HCT116 (cell line): ENCODE measurements at regions not wholly inside any gene's neighbourhood (a gene's known extent, or its start where the extent isn't known, plus 50 kb on each side); places are given as distances from the start of the nearest gene placed in this dataset.

Source experiments
- ATAC-seq: fragments of 200-7000 bp; cut with Tn5 transposase; 2 replicates; pipeline ENCODE4 v1.9.1; 2020; ENCODE audit warnings: mild to moderate bottlenecking, moderate library complexity
- BruUV-seq: library from RNA; stranded (reverse); fragments of 400-500 nt; replicated peaks from 2 replicates; lab custom pipeline; 2021; lab: Mats Ljungman, UMichigan
- CTCF ChIA-PET: fragments of 300-600 bp; sonication (Branson Sonifier 250); formaldehyde crosslinking; loops from one replicate; lab custom pipeline; 2021; ENCODE audit warnings: antibody characterized with exemption; lab: Charles Lee
- POLR2A ChIA-PET: fragments of 300-600, 350-600 bp; sonication (Branson Sonifier 250); formaldehyde crosslinking; loops from one replicate; lab custom pipeline; 2021; ENCODE audit warnings: antibody characterized with exemption; lab: Charles Lee
- RAD21 ChIA-PET, 2 experiments: fragments of 300-600 bp; sonication (Branson Sonifier 250); formaldehyde crosslinking; loops; one replicate each; lab custom pipeline; 2023; ENCODE audit warnings: low total read pairs in 2 of 2; ENCODE audit not compliant: uncharacterized antibody in 2 of 2, unreplicated experiment in 2 of 2, low non-redundant PET in 1 of 2; lab: Charles Lee
- DNase-seq: peaks from one replicate; pipeline ENCODE4 v3.0.0-alpha.2; 2010; ENCODE audit warnings: low read depth, low spot score
- H2AFZ ChIP-seq: fragments of 200-600 bp; shearing (Covaris generic), sonication (generic); 2 replicates; pipeline ENCODE4 v1.6.1; 2017; ENCODE audit warnings: low read depth, mixed run types, mixed read lengths, antibody characterized with exemption, low read length; ENCODE audit not compliant: poor library complexity, severe bottlenecking
- H3K27ac ChIP-seq: 2 replicates; pipeline ENCODE4 v1.5.1; 2012; ENCODE audit warnings: low read depth, low read length
- H3K27me3 ChIP-seq: fragments of 200-600 bp; sonication (generic); 2 replicates; pipeline ENCODE4 v1.6.1; 2016; ENCODE audit warnings: mixed run types, low read length, mixed read lengths; ENCODE audit not compliant: insufficient read depth
- H3K36me3 ChIP-seq, 2 experiments: fragments of 200-500 bp in 1 of 2; fragments of 200-600 bp in 1 of 2; sonication (Bioruptor generic) in 1 of 2; sonication (generic) in 1 of 2; 2 replicates each; pipeline versions ENCODE4 v1.5.1 to v1.6.1; 2014 to 2016; ENCODE audit warnings: low read length in 2 of 2, inconsistent platforms in 1 of 2, mixed read lengths in 1 of 2, mixed run types in 1 of 2; ENCODE audit not compliant: insufficient read depth in 2 of 2, control insufficient read depth in 1 of 2
- H3K4me1 ChIP-seq, 2 experiments: fragments of 200-600 bp in 1 of 2; sonication (generic) in 1 of 2; 2 replicates each; pipeline versions ENCODE4 v1.5.1 to v1.6.1; 2012 to 2017; ENCODE audit warnings: low read length in 2 of 2, inconsistent platforms in 1 of 2, mild to moderate bottlenecking in 1 of 2, mixed read lengths in 1 of 2, mixed run types in 1 of 2, moderate library complexity in 1 of 2; ENCODE audit not compliant: insufficient read depth in 2 of 2, control insufficient read depth in 1 of 2
- H3K4me2 ChIP-seq: fragments of 200-600 bp; sonication (generic); 2 replicates; pipeline ENCODE4 v1.6.1; 2017; ENCODE audit warnings: mixed run types, low read length, mixed read lengths
- H3K4me3 ChIP-seq, 2 experiments: fragments of 200-600 bp in 1 of 2; sonication (generic) in 1 of 2; replicated peaks in 1 of 2; 2 replicates each; pipeline ENCODE4 v1.5.1; 2011 to 2016; ENCODE audit warnings: low read length in 2 of 2, control low read depth in 1 of 2, low read depth in 1 of 2, mild to moderate bottlenecking in 1 of 2, mixed read lengths in 1 of 2, mixed run types in 1 of 2
- H3K79me2 ChIP-seq: fragments of 200-600 bp; sonication (generic); 2 replicates; pipeline ENCODE4 v1.6.1; 2017; ENCODE audit warnings: mild to moderate bottlenecking, mixed run types, low read length, moderate library complexity, mixed read lengths; ENCODE audit not compliant: insufficient read depth
- H3K9ac ChIP-seq: fragments of 200-600 bp; sonication (generic); 2 replicates; pipeline ENCODE4 v1.6.1; 2016; ENCODE audit warnings: low read length, mixed read lengths
- H3K9me2 ChIP-seq: fragments of 200-600 bp; sonication (generic), shearing (Covaris generic); 2 replicates; pipeline ENCODE4 v1.6.1; 2017; ENCODE audit warnings: mixed run types, mild to moderate bottlenecking, moderate library complexity; ENCODE audit not compliant: insufficient read depth
- H3K9me3 ChIP-seq, 2 experiments: fragments of 200-500 bp in 1 of 2; fragments of 200-600 bp in 1 of 2; sonication (Bioruptor generic) in 1 of 2; sonication (generic) in 1 of 2; 2 replicates each; pipeline ENCODE4 v1.6.1; 2014 to 2017; ENCODE audit warnings: low read length in 2 of 2, mixed read lengths in 2 of 2, inconsistent platforms in 1 of 2, low read depth in 1 of 2, mild to moderate bottlenecking in 1 of 2, mixed run types in 1 of 2, moderate library complexity in 1 of 2; ENCODE audit not compliant: control insufficient read depth in 1 of 2, insufficient read depth in 1 of 2
- H4K20me1 ChIP-seq: fragments of 200-600 bp; sonication (generic), shearing (Covaris generic); 2 replicates; pipeline ENCODE4 v1.6.1; 2017; ENCODE audit warnings: mixed run types, mild to moderate bottlenecking, moderate library complexity; ENCODE audit not compliant: insufficient read depth
- ATF3 ChIP-seq: IDR thresholded peaks from 2 replicates; pipeline ENCODE4 v1.6.1; 2012
- CBX3 ChIP-seq: IDR thresholded peaks from 2 replicates; pipeline ENCODE4 v1.6.1; 2012; ENCODE audit warnings: low read depth
- CEBPB ChIP-seq: IDR thresholded peaks from 2 replicates; pipeline ENCODE4 v1.6.1; 2012; ENCODE audit warnings: low read depth
- CTCF ChIP-seq, 3 experiments: fragments of 200-600 bp in 1 of 3; sonication (generic) in 1 of 3; IDR thresholded peaks in 2 of 3; conservative IDR thresholded peaks in 1 of 3; 2 replicates each; pipeline ENCODE4 v1.5.1; 2012 to 2017; ENCODE audit warnings: low read depth in 2 of 3, low read length in 2 of 3, antibody characterized with exemption in 1 of 3, borderline replicate concordance in 1 of 3, control low read depth in 1 of 3, mild to moderate bottlenecking in 1 of 3, mixed read lengths in 1 of 3, mixed run types in 1 of 3, moderate library complexity in 1 of 3; ENCODE audit not compliant: insufficient read depth in 1 of 3
- EGR1 ChIP-seq: IDR thresholded peaks from 2 replicates; pipeline ENCODE4 v1.6.1; 2012; ENCODE audit warnings: low read depth
- EZH2 ChIP-seq: fragments of 200-600 bp; sonication (generic); IDR thresholded peaks from 2 replicates; pipeline ENCODE4 v1.6.1; 2017; ENCODE audit warnings: antibody characterized with exemption, mixed run types
- EZH2phosphoT487 ChIP-seq: fragments of 200-600 bp; IDR thresholded peaks from 2 replicates; pipeline ENCODE4 v1.6.1; 2018; ENCODE audit warnings: antibody characterized with exemption, borderline replicate concordance
- FOSL1 ChIP-seq: IDR thresholded peaks from 2 replicates; pipeline ENCODE4 v1.6.1; 2012; ENCODE audit warnings: low read depth
- JUND ChIP-seq: IDR thresholded peaks from 2 replicates; pipeline ENCODE4 v1.6.1; 2012
- POLR2A ChIP-seq: IDR thresholded peaks from 2 replicates; pipeline ENCODE4 v1.7.0; 2011; ENCODE audit warnings: borderline replicate concordance; ENCODE audit not compliant: insufficient read depth, insufficient read length; ENCODE audit errors: extremely low read depth
- POLR2AphosphoS5 ChIP-seq: IDR thresholded peaks from 2 replicates; pipeline ENCODE4 v1.6.1; 2011; ENCODE audit warnings: mild to moderate bottlenecking, low read depth, low read length, moderate library complexity
- SRF ChIP-seq: IDR thresholded peaks from 2 replicates; pipeline ENCODE4 v1.6.1; 2012; ENCODE audit warnings: low read depth
- YY1 ChIP-seq: IDR thresholded peaks from 2 replicates; pipeline ENCODE4 v1.6.1; 2011; ENCODE audit warnings: low read length, low read depth, moderate library complexity, mild to moderate bottlenecking; ENCODE audit not compliant: insufficient replicate concordance; ENCODE audit errors: extremely low read depth
- ZBTB33 ChIP-seq: IDR thresholded peaks from 2 replicates; pipeline ENCODE4 v1.6.1; 2011; ENCODE audit warnings: mild to moderate bottlenecking, low read length, moderate library complexity; ENCODE audit not compliant: insufficient replicate concordance; ENCODE audit errors: extremely low read depth
- ZFX ChIP-seq: fragments of 450-650 bp; IDR thresholded peaks from 2 replicates; pipeline ENCODE4 v1.6.1; 2017
- ZNF274 ChIP-seq: fragments of 200-500 bp; sonication (Bioruptor generic); IDR thresholded peaks from 2 replicates; pipeline ENCODE4 v1.6.1; 2014; ENCODE audit warnings: mild to moderate bottlenecking, low read depth, low read length, inconsistent platforms
- intact Hi-C: fragments of 100-400 bp; cut with micrococcal nuclease; formaldehyde crosslinking; loops from 2 replicates; pipeline ENCODE4 v1.10.0; 2022

GRCh38 chr16:11464241-11464640 lies 119.0 kb downstream of the RMI2 start:
- RAD21 ChIA-PET: no interaction called here

GRCh38 chr16:11465675-11466074 lies 120.4 kb downstream of the RMI2 start:
- TF ChIP-seq ATF3 (no peak), SRF (no peak), ZBTB33 (no peak), FOSL1 (no peak), CTCF (IDR thresholded peaks at IDR 0.05 in 2 of 3, conservative IDR thresholded peaks at IDR 0.05 in 1 of 3; ENCODE audit: borderline replicate concordance in 1 of 3, insufficient read depth in 1 of 3, low read depth in 2 of 3, low read length in 2 of 3) (no peak), JUND (no peak), ZFX (no peak), CBX3 (no peak), CEBPB (no peak), EZH2phosphoT487 (no peak)
- no peaks in the 10 kb centered on the region for H3K36me3 ChIP-seq
- no peaks in the 10 kb centered on the region for H3K9me2 ChIP-seq
- H3K27ac ChIP-seq: no peak overlapping the region
- ChIA-PET RAD21 (no interaction called here), POLR2A (no interaction called here), CTCF (no interaction called here)
- H3K79me2 ChIP-seq: no peaks in the 10 kb centered on the region
- DNase-seq (no peak), ATAC-seq (no peak)
- H3K27me3 ChIP-seq: no peaks in the 10 kb centered on the region
- no peak overlapping the region for H3K4me3 ChIP-seq
- H2AFZ ChIP-seq: no peak overlapping the region
- intact Hi-C loops: no loop called here
- no peaks in the 10 kb centered on the region for H3K9me3 ChIP-seq
- no peaks in the 10 kb centered on the region for H4K20me1 ChIP-seq
- H3K9ac ChIP-seq: no peak overlapping the region
- no peaks in the 10 kb centered on the region for H3K4me1 ChIP-seq
- no TSS peak for BruUV-seq
- H3K4me2 ChIP-seq: no peak overlapping the region

More at GRCh38 chr16:11464241-11464640, 119.0 kb downstream of the RMI2 start:
- intact Hi-C loops: no loop called here
- Histone ChIP-seq H3K27ac (no peak overlapping the region), H3K9ac (no peak overlapping the region), H3K79me2 (no peaks in the 10 kb centered on the region), H3K36me3 (no peaks in the 10 kb centered on the region), H4K20me1 (no peaks in the 10 kb centered on the region), H3K4me3 (no peak overlapping the region), H3K4me1 (no peaks in the 10 kb centered on the region), H3K9me3 (no peaks in the 10 kb centered on the region), H3K4me2 (no peak overlapping the region), H3K9me2 (no peaks in the 10 kb centered on the region), H3K27me3 (no peaks in the 10 kb centered on the region), H2AFZ (no peak overlapping the region)
- ChIA-PET POLR2A (no interaction called here), CTCF (no interaction called here)
- TF ChIP-seq EZH2 (no peak), JUND (no peak), ZNF274 (no peak), POLR2A (no peak), EGR1 (no peak), SRF (no peak), ZFX (no peak), POLR2AphosphoS5 (no peak), YY1 (no peak), CBX3 (no peak)
- ATAC-seq (no peak), DNase-seq (no peak)
- BruUV-seq: no TSS peak
